ENCODE measurements at regions not wholly inside any gene's neighbourhood (a gene's known extent, or its start where the extent isn't known, plus 50 kb on each side); places are given as distances from the start of the nearest gene placed in this dataset.

- Histone ChIP-seq H3K36me3 (no peaks in the 10 kb centered on the region), H3K9me3 (no peaks in the 10 kb centered on the region), H3K4me3 (ENCODE audit: low read depth, low read length) (no peak overlapping the region), H3K4me1 (no peaks in the 10 kb centered on the region), H3K27me3 (no peaks in the 10 kb centered on the region)
- TF ChIP-seq CTCF (IDR thresholded peaks at IDR 0.05; ENCODE audit: low read depth, low read length), result no peak
- DNase-seq, result no peak
Observed at GRCh38 chr11:10388101-10388500, 67.0 kb upstream of the AMPD3 start.

GRCh38 chr11:10388574-10388973, 66.5 kb upstream of the AMPD3 start:
- Histone ChIP-seq H3K36me3 (no peaks in the 10 kb centered on the region), H3K4me3 (ENCODE audit: low read depth, low read length) (no peak overlapping the region), H3K27me3 (no peaks in the 10 kb centered on the region), H3K9me3 (no peaks in the 10 kb centered on the region), H3K4me1 (no peaks in the 10 kb centered on the region)
- TF ChIP-seq CTCF (IDR thresholded peaks at IDR 0.05; ENCODE audit: low read depth, low read length), result no peak
- DNase-seq, result no peak

GRCh38 chr11:10390375-10390774, 64.7 kb upstream of the AMPD3 start:
- no peaks in the 10 kb centered on the region for H3K4me1 ChIP-seq

GRCh38 chr11:10392095-10393079, 62.7 kb upstream of the AMPD3 start:
- no peaks in the 10 kb centered on the region for H3K36me3 ChIP-seq
- H3K4me1 ChIP-seq, result no peaks in the 10 kb centered on the region
- DNase-seq, result no peak
- H3K27me3 ChIP-seq, result no peaks in the 10 kb centered on the region
- no peak overlapping the region for H3K4me3 ChIP-seq (ENCODE audit: low read depth, low read length)
- TF ChIP-seq CTCF (IDR thresholded peaks at IDR 0.05; ENCODE audit: low read depth, low read length), result no peak
- no peaks in the 10 kb centered on the region for H3K9me3 ChIP-seq

More at GRCh38 chr11:10390375-10390774, 64.7 kb upstream of the AMPD3 start:
- Histone ChIP-seq H3K36me3 (no peaks in the 10 kb centered on the region), H3K9me3 (no peaks in the 10 kb centered on the region), H3K27me3 (no peaks in the 10 kb centered on the region), H3K4me3 (ENCODE audit: low read depth, low read length) (no peak overlapping the region)
- no peak for TF ChIP-seq CTCF (IDR thresholded peaks at IDR 0.05; ENCODE audit: low read depth, low read length)
- no peak for DNase-seq

GRCh38 chr11:10394229-10395101, 60.6 kb upstream of the AMPD3 start:
- Histone ChIP-seq H3K27me3 (no peaks in the 10 kb centered on the region), H3K9me3 (no peaks in the 10 kb centered on the region), H3K4me3 (ENCODE audit: low read depth, low read length) (no peak overlapping the region), H3K36me3 (no peaks in the 10 kb centered on the region), H3K4me1 (no peaks in the 10 kb centered on the region)
- TF ChIP-seq CTCF (IDR thresholded peaks at IDR 0.05; ENCODE audit: low read depth, low read length), result no peak
- DNase-seq, result no peak
